GM19351 (cell line): ENCODE measurements at regions not wholly inside any gene's neighbourhood (a gene's known extent, or its start where the extent isn't known, plus 50 kb on each side); places are given as distances from the start of the nearest gene placed in this dataset.
"Not testable (repeated sequence)": the region's sequence is repeated elsewhere in the genome, so short reads cannot be mapped to it uniquely, and the experiment has no call there.

ENCODE experiments used
- ATAC-seq: cut with Tn5 transposase; IDR thresholded peaks from one replicate; pipeline ENCODE4 v1.9.1; 2021; ENCODE audit warnings: mild to moderate bottlenecking, moderate library complexity; ENCODE audit not compliant: unreplicated experiment

GRCh38 chr5:91830361-91830953 is 447.3 kb upstream of the ARRDC3 start:
- ATAC-seq, result no peak

DNA sequence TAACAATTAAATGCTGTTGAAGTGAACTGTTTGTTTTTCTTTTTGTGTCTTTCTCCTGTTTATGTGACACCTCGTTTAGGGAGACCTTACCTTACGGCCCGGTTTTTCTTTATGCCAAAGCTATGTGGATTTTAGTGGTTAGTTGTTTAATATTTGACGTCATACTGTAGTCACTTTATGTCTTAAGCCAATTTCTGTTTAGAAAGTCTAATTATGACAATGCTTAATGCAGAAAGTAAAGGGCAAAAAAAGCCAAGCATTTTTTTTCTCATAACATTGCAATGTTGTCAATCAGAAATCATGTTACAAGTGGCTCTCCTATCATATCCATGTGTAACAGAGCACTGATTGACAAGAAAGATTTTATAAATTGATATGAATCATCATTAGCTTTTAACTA is 442.5 kb upstream of the ARRDC3 start:
- ATAC-seq, result no peak

- no peak for ATAC-seq
Measured at GRCh38 chr5:91824406-91824805, 441.3 kb upstream of the ARRDC3 start.

DNA sequence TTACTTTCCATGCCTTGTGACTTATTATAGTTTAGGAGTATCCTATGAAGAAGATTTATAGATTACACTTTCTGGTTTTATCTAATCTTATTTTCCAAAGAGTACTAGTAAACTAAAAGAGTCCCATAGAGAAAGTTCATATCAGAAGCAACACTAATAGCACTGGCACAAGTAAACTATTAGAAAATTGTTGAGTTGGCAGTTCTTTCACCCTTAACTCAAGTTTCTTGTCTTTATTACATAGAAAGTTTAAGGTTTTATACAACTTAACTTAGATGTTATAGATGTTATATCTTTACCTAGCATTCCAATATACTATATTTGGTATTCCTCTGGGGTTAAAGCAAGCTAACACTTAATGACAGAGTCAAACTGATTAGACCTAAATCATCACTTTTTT is 437.8 kb upstream of the ARRDC3 start:
- ATAC-seq, result no peak

DNA sequence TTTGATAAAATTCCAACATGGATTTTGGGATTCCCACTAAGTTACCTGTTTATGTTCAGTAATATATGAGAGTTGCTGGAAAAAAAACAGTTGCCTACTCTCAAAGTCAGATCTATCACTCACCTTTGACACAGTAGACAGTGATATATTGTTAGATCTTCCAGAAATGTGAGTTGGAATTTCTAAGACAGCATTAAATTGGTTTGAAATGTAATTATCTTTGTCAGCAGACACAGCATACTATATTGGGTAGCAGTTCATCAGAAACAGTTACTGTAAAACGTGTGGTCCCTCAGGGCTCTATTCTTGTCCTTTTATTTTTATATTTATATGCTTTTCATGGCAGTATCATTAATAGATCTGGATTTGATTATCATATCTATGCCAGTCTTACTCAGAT is 433.6 kb upstream of the ARRDC3 start:
- no peak for ATAC-seq

- ATAC-seq, result no peak
Measured at GRCh38 chr5:91797576-91797975, 414.5 kb upstream of the ARRDC3 start.

DNA sequence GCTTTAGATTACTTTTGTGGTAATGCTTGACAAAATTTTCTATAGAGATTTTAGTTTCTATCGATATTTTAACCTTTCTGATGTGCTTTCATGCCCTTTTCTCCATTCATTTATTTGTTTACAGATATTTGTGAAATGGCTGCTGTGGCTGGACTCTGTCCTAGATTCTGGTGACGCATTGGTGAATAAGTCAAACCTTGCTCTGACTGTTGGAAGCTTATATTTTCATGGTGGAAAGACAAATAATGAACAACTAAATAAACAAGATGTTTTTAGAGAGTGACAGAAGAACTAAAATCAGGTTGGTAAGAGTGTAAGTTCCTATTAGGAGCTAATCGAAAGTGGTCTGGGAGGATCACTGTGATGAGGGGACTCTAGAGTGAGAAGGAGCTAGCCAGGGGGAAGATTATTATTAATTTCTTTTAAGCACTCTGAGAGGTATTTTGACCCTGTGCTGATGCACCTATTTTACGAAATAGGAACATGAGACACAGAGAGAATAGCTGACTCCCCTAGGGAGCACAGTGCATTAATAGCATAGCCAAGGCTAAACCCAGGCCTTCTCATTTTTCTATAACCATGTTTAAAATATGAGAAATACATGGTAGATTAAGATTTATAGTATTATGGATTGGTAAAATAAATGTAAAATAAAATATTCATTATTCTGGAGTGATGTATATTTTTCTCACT is 411.9 kb upstream of the ARRDC3 start:
- ATAC-seq, result no peak

GRCh38 chr5:91794455-91794854 is 411.3 kb upstream of the ARRDC3 start:
- ATAC-seq, result no peak

DNA sequence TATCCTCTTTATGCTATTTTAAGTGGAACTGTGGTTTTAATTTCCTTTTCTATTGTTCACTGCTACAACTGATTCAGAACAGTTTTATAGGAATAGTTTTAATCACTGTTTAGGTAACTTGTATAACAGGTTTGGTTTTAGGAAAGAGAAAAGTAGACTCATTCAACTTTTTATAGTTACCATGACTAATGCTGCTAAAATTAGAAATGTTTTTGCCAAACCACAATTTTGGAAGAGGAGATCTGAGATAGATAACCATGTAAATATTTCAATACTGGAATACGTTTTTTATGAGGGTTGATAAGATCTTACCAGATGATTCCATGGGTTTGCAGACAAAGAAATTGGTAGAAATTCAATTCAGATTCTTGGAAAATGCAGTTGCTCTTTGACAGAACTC is 404.6 kb upstream of the ARRDC3 start:
- no peak for ATAC-seq

DNA sequence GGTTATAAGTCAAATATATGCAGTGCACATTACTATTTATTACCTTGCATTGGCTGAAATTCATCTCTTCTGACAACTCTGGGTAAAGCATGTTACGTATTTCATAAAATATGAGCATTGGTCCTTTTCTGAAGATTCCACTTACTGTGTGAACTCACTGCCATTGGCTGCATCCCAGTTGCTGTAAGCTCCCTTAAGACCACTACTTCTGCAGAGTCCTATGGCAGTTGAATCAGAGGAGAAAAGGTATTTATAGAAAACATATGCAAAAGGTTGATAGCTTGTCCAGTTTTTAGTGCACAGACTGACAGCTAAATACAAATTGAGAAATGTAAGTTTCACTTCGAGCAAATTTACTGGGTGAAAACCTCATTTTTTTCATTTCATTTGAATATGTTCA is 394.6 kb upstream of the ARRDC3 start:
- no peak for ATAC-seq

DNA sequence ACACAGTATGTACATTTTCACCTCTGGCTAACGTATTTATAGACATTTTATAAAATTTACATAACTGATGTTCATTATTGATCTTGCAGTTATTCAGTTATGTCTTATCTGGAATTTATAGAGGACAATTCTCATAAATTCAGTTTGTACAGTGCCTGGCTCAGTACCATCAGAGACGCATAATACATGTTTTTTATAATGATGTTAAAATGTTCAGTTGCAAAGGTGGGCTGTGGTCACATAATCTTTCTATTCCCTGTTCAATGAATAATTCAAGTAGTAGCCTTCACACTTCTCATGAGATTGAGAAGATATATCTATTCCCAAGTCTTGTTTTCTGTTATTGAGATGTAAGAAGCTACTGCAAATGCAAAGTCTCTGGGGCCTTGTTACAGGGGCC is 393.1 kb upstream of the ARRDC3 start:
- ATAC-seq, result no peak

DNA sequence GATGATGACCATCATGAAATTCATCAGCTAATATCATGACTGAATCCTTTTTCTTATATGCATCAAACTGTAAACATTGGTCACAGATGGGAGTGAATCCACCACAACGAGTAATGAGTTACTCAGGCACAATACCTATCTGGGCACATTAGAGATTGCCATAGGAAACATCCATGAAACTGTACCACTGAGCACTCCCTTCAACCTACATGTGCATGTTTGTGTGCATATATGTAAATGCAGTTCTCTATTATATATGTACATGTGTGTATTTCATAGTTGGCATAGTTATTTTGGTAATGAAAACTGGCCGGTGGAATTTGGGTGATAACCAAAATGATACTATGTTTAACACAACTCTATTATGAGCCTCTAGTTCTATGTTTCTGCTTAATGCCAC is 387.3 kb upstream of the ARRDC3 start:
- no peak for ATAC-seq

- not testable (repeated sequence) for ATAC-seq
Measured at GRCh38 chr5:91757383-91757782, 374.3 kb upstream of the ARRDC3 start.

DNA sequence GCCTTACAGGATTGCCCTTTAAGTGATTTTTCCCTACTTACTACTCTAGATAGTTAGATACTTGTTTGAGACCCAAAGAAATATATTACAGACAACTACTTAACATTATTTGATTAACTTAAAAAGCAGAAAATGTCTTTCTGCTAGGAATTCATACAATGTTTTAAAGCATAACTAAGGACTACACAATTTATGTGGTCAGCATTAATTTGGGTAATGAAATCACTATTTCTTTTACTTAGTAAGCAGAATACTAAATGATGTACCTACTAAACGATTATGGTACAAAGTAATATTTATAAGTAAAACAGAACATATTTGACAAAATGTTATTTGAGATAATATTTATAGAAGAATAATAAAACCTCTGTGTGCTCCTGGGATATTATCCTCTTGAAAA is 371.9 kb upstream of the ARRDC3 start:
- no peak for ATAC-seq

DNA sequence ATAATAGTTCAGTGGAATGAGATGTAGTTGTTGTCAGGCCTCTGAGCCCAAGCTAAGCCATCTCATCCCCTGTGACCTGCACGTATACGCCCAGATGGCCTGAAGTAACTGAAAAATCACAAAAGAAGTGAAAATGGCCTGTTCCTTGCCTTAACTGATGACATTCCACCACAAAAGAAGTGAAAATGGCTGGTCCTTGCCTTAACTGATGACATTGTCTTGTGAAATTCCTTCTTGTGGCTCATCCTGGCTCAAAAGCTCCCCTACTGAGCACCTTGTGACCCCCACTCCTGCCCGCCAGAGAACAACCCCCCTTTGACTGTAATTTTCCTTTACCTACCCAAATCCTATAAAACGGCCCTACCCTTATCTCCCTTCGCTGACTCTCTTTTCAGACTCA is 361.4 kb upstream of the ARRDC3 start:
- not testable (repeated sequence) for ATAC-seq

DNA sequence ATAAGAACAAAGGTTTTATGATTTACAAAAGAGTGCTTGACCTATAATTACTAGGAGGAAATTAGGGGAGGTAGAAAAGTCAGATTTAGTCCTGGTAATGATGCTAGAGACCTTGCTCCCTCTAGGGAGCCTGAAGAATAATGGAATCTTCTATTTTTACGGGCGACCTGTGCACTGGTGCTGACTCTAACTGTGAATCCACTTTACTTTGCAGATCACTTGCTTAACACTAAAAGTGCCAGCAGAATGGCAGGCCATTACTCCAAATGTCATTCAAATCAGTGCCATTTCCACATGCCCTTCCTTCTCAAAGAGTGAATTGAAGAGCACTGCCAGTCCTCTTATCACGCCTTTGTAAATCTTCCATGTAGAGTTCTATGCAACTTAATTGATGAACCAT is 359.4 kb upstream of the ARRDC3 start:
- no peak for ATAC-seq

DNA sequence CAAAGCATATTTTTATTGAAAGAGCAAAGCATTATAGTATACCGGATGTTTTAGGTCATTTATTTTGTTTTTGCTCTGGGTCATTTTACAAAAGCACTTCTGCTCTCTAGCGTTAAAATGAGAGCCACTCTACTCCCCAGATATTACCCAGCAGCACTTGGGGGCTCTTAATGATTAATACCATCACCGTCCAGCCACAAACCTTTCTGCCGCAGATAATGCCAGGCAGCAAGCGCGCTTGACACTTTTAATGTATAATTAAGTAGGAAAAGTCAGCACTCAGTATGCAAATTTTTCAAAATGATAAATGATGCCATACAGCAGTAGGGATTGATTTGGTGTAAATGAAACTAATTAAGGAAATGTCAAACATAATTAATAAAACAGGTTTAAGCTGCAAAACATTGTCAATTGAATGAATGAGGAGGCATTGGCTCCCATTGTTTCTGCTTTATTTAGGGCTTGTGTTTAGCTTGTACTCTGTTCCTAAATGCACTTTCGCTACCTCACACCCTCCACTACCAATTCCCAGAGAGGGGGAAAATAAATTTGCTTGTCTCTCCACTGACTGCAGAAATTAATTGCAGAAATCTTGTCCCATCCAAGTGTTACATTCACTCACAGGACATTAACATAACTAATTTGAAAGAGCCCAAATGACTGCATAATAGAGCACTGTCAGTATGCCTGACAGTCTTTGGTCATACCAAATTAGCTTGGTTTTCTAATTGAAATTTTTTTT is 358.8 kb upstream of the ARRDC3 start:
- no peak for ATAC-seq

DNA sequence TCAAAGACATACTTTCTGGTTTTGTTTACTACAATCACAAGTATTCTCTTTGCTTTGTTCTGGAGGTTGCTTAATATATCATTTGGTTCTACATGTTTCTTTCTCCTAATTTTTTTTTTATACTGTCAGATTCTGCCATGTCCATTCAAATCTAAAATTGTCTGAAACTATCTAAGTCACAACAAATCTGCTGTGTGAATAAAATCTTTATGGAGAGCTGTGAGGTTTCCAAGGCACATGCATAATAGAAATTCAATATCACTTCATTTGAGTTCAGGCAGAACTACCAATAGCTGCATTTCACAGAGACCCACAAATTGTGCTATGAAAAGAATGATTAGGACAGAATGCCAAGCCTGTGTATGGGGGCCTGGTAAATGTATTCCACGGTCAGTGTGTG is 346.9 kb upstream of the ARRDC3 start:
- no peak for ATAC-seq

- no peak for ATAC-seq
Measured at GRCh38 chr5:91727463-91727862, 344.3 kb upstream of the ARRDC3 start.

- ATAC-seq, result no peak
Measured at GRCh38 chr5:91722736-91723467, 339.8 kb upstream of the ARRDC3 start.

- no peak for ATAC-seq
Measured at GRCh38 chr5:91712718-91713117, 329.6 kb upstream of the ARRDC3 start.

GRCh38 chr5:91707521-91707841 is 324.4 kb upstream of the ARRDC3 start:
- no peak for ATAC-seq
